Loucy (cell line): ENCODE measurements at regions not wholly inside any gene's neighbourhood (a gene's known extent, or its start where the extent isn't known, plus 50 kb on each side); places are given as distances from the start of the nearest gene placed in this dataset.

Experiments used
- H2AFZ ChIP-seq: fragments of 200-600 bp; sonication (generic); 2 replicates; pipeline ENCODE4 v1.6.0; 2016; ENCODE audit warnings: antibody characterized with exemption, mild to moderate bottlenecking, low read length, moderate library complexity
- H3F3A ChIP-seq: fragments of 200-600 bp; 2 replicates; pipeline ENCODE4 v1.6.0; 2016; ENCODE audit warnings: antibody characterized with exemption, low read depth, mild to moderate bottlenecking
- H3K27me3 ChIP-seq: fragments of 200-600 bp; sonication (generic); 2 replicates; pipeline ENCODE4 v1.6.1; 2014; ENCODE audit warnings: low read length, mild to moderate bottlenecking; ENCODE audit not compliant: insufficient read depth, poor library complexity, severe bottlenecking
- H3K36me3 ChIP-seq: fragments of 200-600 bp; sonication (generic); 2 replicates; pipeline ENCODE4 v1.6.1; 2016; ENCODE audit warnings: low read length; ENCODE audit not compliant: insufficient read depth
- H3K4me1 ChIP-seq: fragments of 200-600 bp; sonication (generic); 2 replicates; pipeline ENCODE4 v1.5.1; 2014; ENCODE audit warnings: low read length, mild to moderate bottlenecking; ENCODE audit not compliant: insufficient read depth, poor library complexity, severe bottlenecking
- H3K4me2 ChIP-seq: fragments of 200-600 bp; sonication (generic); 2 replicates; pipeline ENCODE4 v1.6.0; 2014; ENCODE audit warnings: antibody characterized with exemption, low read length, low read depth, mild to moderate bottlenecking; ENCODE audit not compliant: poor library complexity, severe bottlenecking
- H3K4me3 ChIP-seq: fragments of 200-600 bp; sonication (generic); 2 replicates; pipeline ENCODE4 v1.5.1; 2014; ENCODE audit warnings: low read length, mild to moderate bottlenecking, mixed read lengths; ENCODE audit not compliant: poor library complexity, severe bottlenecking
- H3K79me2 ChIP-seq: fragments of 200-600 bp; sonication (generic); 2 replicates; pipeline ENCODE4 v1.6.1; 2014; ENCODE audit warnings: low read length; ENCODE audit not compliant: insufficient read depth
- H3K9ac ChIP-seq: fragments of 200-600 bp; sonication (generic); 2 replicates; pipeline ENCODE4 v1.6.0; 2014; ENCODE audit warnings: mild to moderate bottlenecking, low read depth, low read length, moderate library complexity; ENCODE audit not compliant: poor library complexity, severe bottlenecking
- H3K9me2 ChIP-seq: fragments of 200-600 bp; sonication (generic); replicated peaks from 2 replicates; pipeline ENCODE4 v1.6.1; 2016; ENCODE audit warnings: low read depth, low read length, mixed read lengths
- H3K9me3 ChIP-seq: fragments of 200-600 bp; sonication (generic); 2 replicates; pipeline ENCODE4 v1.6.1; 2014; ENCODE audit warnings: mild to moderate bottlenecking, antibody characterized with exemption, low read length, low read depth; ENCODE audit not compliant: insufficient read depth
- H4K20me1 ChIP-seq: fragments of 200-600 bp; sonication (generic); 2 replicates; pipeline ENCODE4 v1.6.0; 2014; ENCODE audit warnings: antibody characterized with exemption, low read length, mild to moderate bottlenecking; ENCODE audit not compliant: insufficient read depth, poor library complexity, severe bottlenecking
- CTCF ChIP-seq: fragments of 200-600 bp; sonication (generic); conservative IDR thresholded peaks from 2 replicates; pipeline ENCODE4 v1.5.1; 2014; ENCODE audit warnings: mild to moderate bottlenecking, antibody characterized with exemption, low read length
- EZH2phosphoT487 ChIP-seq: fragments of 200-600 bp; IDR thresholded peaks from 2 replicates; pipeline ENCODE4 v1.6.1; 2018; ENCODE audit warnings: antibody characterized with exemption, mild to moderate bottlenecking, moderate library complexity, borderline replicate concordance

GRCh38 chr4:29326816-29327215, 1393.4 kb upstream of the PCDH7 start:
- Histone ChIP-seq H3K9ac (no peak overlapping the region), H3K79me2 (no peaks in the 10 kb centered on the region), H3K9me3 (no peaks in the 10 kb centered on the region), H3K9me2 (no peaks in the 10 kb centered on the region), H3F3A (no peaks in the 10 kb centered on the region), H4K20me1 (no peaks in the 10 kb centered on the region), H3K27me3 (no peaks in the 10 kb centered on the region), H3K4me3 (no peak overlapping the region), H3K4me1 (no peaks in the 10 kb centered on the region), H3K36me3 (no peaks in the 10 kb centered on the region), H2AFZ (no peak overlapping the region), H3K4me2 (no peak overlapping the region)
- TF ChIP-seq EZH2phosphoT487 (no peak), CTCF (no peak)

GRCh38 chr4:29336861-29337260, 1383.3 kb upstream of the PCDH7 start:
- Histone ChIP-seq H3F3A (no peaks in the 10 kb centered on the region), H3K36me3 (no peaks in the 10 kb centered on the region), H3K4me3 (no peak overlapping the region), H3K79me2 (no peaks in the 10 kb centered on the region), H3K27me3 (no peaks in the 10 kb centered on the region), H3K9me2 (no peaks in the 10 kb centered on the region), H3K9ac (no peak overlapping the region), H3K4me2 (no peak overlapping the region), H2AFZ (no peak overlapping the region), H3K9me3 (no peaks in the 10 kb centered on the region), H3K4me1 (no peaks in the 10 kb centered on the region), H4K20me1 (no peaks in the 10 kb centered on the region)
- TF ChIP-seq CTCF (no peak), EZH2phosphoT487 (no peak)

GRCh38 chr4:29372971-29373370, 1347.2 kb upstream of the PCDH7 start:
- TF ChIP-seq CTCF (no peak), EZH2phosphoT487 (no peak)

More at GRCh38 chr4:29372971-29373370, 1347.2 kb upstream of the PCDH7 start:
- H3K4me2 ChIP-seq: no peak overlapping the region
- H3K9me3 ChIP-seq: no peaks in the 10 kb centered on the region
- no peak overlapping the region for H3K9ac ChIP-seq
- no peaks in the 10 kb centered on the region for H3K27me3 ChIP-seq
- no peaks in the 10 kb centered on the region for H4K20me1 ChIP-seq
- no peak overlapping the region for H2AFZ ChIP-seq
- no peaks in the 10 kb centered on the region for H3F3A ChIP-seq
- H3K9me2 ChIP-seq: no peaks in the 10 kb centered on the region
- no peak overlapping the region for H3K4me3 ChIP-seq
- H3K79me2 ChIP-seq: no peaks in the 10 kb centered on the region
- H3K36me3 ChIP-seq: no peaks in the 10 kb centered on the region
- H3K4me1 ChIP-seq: no peaks in the 10 kb centered on the region
